ENCODE measurements at regions not wholly inside any gene's neighbourhood (a gene's known extent, or its start where the extent isn't known, plus 50 kb on each side); places are given as distances from the start of the nearest gene placed in this dataset.

- DNase-seq (ENCODE audit: insufficient read length, low spot score) (no peak), FAIRE-seq (no peak)
- TF ChIP-seq POU2F2 (IDR thresholded peaks at IDR 0.05; ENCODE audit: low read depth, low read length) (no peak), SPI1 (IDR thresholded peaks at IDR 0.05; ENCODE audit: low read depth, low read length) (peak; percentile 52)
Observed at GRCh38 chr5:159385536-159385935, 55.2 kb upstream of the IL12B start.

- no peak for TF ChIP-seq PAX5 (IDR thresholded peaks at IDR 0.05; ENCODE audit: insufficient read depth, low read length, severe bottlenecking)
- no peak for DNase-seq (ENCODE audit: insufficient read length, low spot score)
- FAIRE-seq: no peak
Observed at GRCh38 chr5:159386028-159386711, 55.9 kb upstream of the IL12B start.

- no peak for DNase-seq (ENCODE audit: insufficient read length, low spot score)
- FAIRE-seq: no peak
- TF ChIP-seq SPI1 (IDR thresholded peaks at IDR 0.05; ENCODE audit: low read depth, low read length) (no peak), POLR2A (IDR thresholded peaks at IDR 0.05; ENCODE audit: low read depth, low read length) (no peak), POLR2AphosphoS5 (IDR thresholded peaks at IDR 0.05; ENCODE audit: low read depth, low read length) (no peak), POU2F2 (IDR thresholded peaks at IDR 0.05; ENCODE audit: low read depth, low read length) (no peak), PAX5 (IDR thresholded peaks at IDR 0.05; ENCODE audit: insufficient read depth, low read length, severe bottlenecking) (no peak), TAF1 (IDR thresholded peaks at IDR 0.05; ENCODE audit: low read depth, low read length) (no peak)
Observed at GRCh38 chr5:159392871-159393270, 62.6 kb upstream of the IL12B start.

GRCh38 chr5:159393854-159394274 lies 63.6 kb upstream of the IL12B start:
- no peak for DNase-seq (ENCODE audit: insufficient read length, low spot score)
- TF ChIP-seq POU2F2 (IDR thresholded peaks at IDR 0.05; ENCODE audit: low read depth, low read length): no peak
- FAIRE-seq: no peak

- no peak for TF ChIP-seq TAF1 (IDR thresholded peaks at IDR 0.05; ENCODE audit: low read depth, low read length)
- no peak for TF ChIP-seq POU2F2 (IDR thresholded peaks at IDR 0.05; ENCODE audit: low read depth, low read length)
- TF ChIP-seq POLR2AphosphoS5 (IDR thresholded peaks at IDR 0.05; ENCODE audit: low read depth, low read length): no peak
- TF ChIP-seq POLR2A (IDR thresholded peaks at IDR 0.05; ENCODE audit: low read depth, low read length): no peak
- no peak for TF ChIP-seq SPI1 (IDR thresholded peaks at IDR 0.05; ENCODE audit: low read depth, low read length)
- TF ChIP-seq PAX5 (IDR thresholded peaks at IDR 0.05; ENCODE audit: insufficient read depth, low read length, severe bottlenecking): no peak
- no peak for FAIRE-seq
- DNase-seq (ENCODE audit: insufficient read length, low spot score): no peak
Observed at GRCh38 chr5:159395202-159395601, 64.9 kb upstream of the IL12B start.

- DNase-seq (ENCODE audit: insufficient read length, low spot score) (no peak), FAIRE-seq (no peak)
- no peak for TF ChIP-seq PAX5 (IDR thresholded peaks at IDR 0.05; ENCODE audit: insufficient read depth, low read length, severe bottlenecking)
- TF ChIP-seq POU2F2 (IDR thresholded peaks at IDR 0.05; ENCODE audit: low read depth, low read length): no peak
- TF ChIP-seq POLR2A (IDR thresholded peaks at IDR 0.05; ENCODE audit: low read depth, low read length): no peak
- no peak for TF ChIP-seq SPI1 (IDR thresholded peaks at IDR 0.05; ENCODE audit: low read depth, low read length)
- TF ChIP-seq POLR2AphosphoS5 (IDR thresholded peaks at IDR 0.05; ENCODE audit: low read depth, low read length): no peak
- no peak for TF ChIP-seq TAF1 (IDR thresholded peaks at IDR 0.05; ENCODE audit: low read depth, low read length)
Observed at GRCh38 chr5:159398936-159399335, 68.6 kb upstream of the IL12B start.

- DNase-seq (ENCODE audit: insufficient read length, low spot score): no peak
- TF ChIP-seq TAF1 (IDR thresholded peaks at IDR 0.05; ENCODE audit: low read depth, low read length): no peak
- no peak for TF ChIP-seq SPI1 (IDR thresholded peaks at IDR 0.05; ENCODE audit: low read depth, low read length)
- TF ChIP-seq POU2F2 (IDR thresholded peaks at IDR 0.05; ENCODE audit: low read depth, low read length): no peak
- TF ChIP-seq POLR2AphosphoS5 (IDR thresholded peaks at IDR 0.05; ENCODE audit: low read depth, low read length): no peak
- no peak for TF ChIP-seq PAX5 (IDR thresholded peaks at IDR 0.05; ENCODE audit: insufficient read depth, low read length, severe bottlenecking)
- TF ChIP-seq POLR2A (IDR thresholded peaks at IDR 0.05; ENCODE audit: low read depth, low read length): no peak
- no peak for FAIRE-seq
Observed at GRCh38 chr5:159400476-159400875, 70.2 kb upstream of the IL12B start.

- TF ChIP-seq POU2F2 (IDR thresholded peaks at IDR 0.05; ENCODE audit: low read depth, low read length) (no peak), SPI1 (IDR thresholded peaks at IDR 0.05; ENCODE audit: low read depth, low read length) (no peak), POLR2A (IDR thresholded peaks at IDR 0.05; ENCODE audit: low read depth, low read length) (no peak), PAX5 (IDR thresholded peaks at IDR 0.05; ENCODE audit: insufficient read depth, low read length, severe bottlenecking) (no peak), TAF1 (IDR thresholded peaks at IDR 0.05; ENCODE audit: low read depth, low read length) (no peak), POLR2AphosphoS5 (IDR thresholded peaks at IDR 0.05; ENCODE audit: low read depth, low read length) (no peak)
- no peak for FAIRE-seq
Observed at GRCh38 chr5:159402311-159402710, 72.0 kb upstream of the IL12B start.

GRCh38 chr5:159402856-159403255 lies 72.6 kb upstream of the IL12B start:
- FAIRE-seq (no peak), DNase-seq (ENCODE audit: insufficient read length, low spot score) (no peak)
- no peak for TF ChIP-seq PAX5 (IDR thresholded peaks at IDR 0.05; ENCODE audit: insufficient read depth, low read length, severe bottlenecking)
- no peak for TF ChIP-seq POLR2A (IDR thresholded peaks at IDR 0.05; ENCODE audit: low read depth, low read length)
- no peak for TF ChIP-seq SPI1 (IDR thresholded peaks at IDR 0.05; ENCODE audit: low read depth, low read length)
- no peak for TF ChIP-seq POLR2AphosphoS5 (IDR thresholded peaks at IDR 0.05; ENCODE audit: low read depth, low read length)
- no peak for TF ChIP-seq TAF1 (IDR thresholded peaks at IDR 0.05; ENCODE audit: low read depth, low read length)
- no peak for TF ChIP-seq POU2F2 (IDR thresholded peaks at IDR 0.05; ENCODE audit: low read depth, low read length)

More at GRCh38 chr5:159402311-159402710, 72.0 kb upstream of the IL12B start:
- no peak for DNase-seq (ENCODE audit: insufficient read length, low spot score)

- no peak for TF ChIP-seq PAX5 (IDR thresholded peaks at IDR 0.05; ENCODE audit: insufficient read depth, low read length, severe bottlenecking)
- no peak for TF ChIP-seq POU2F2 (IDR thresholded peaks at IDR 0.05; ENCODE audit: low read depth, low read length)
- TF ChIP-seq SPI1 (IDR thresholded peaks at IDR 0.05; ENCODE audit: low read depth, low read length): no peak
- no peak for TF ChIP-seq TAF1 (IDR thresholded peaks at IDR 0.05; ENCODE audit: low read depth, low read length)
- TF ChIP-seq POLR2A (IDR thresholded peaks at IDR 0.05; ENCODE audit: low read depth, low read length): no peak
- no peak for TF ChIP-seq POLR2AphosphoS5 (IDR thresholded peaks at IDR 0.05; ENCODE audit: low read depth, low read length)
- FAIRE-seq: no peak
- no peak for DNase-seq (ENCODE audit: insufficient read length, low spot score)
Observed at GRCh38 chr5:159403906-159404681, 73.8 kb upstream of the IL12B start.
